CD4-positive, CD25-positive, alpha-beta regulatory T cell (primary cell): ENCODE measurements at regions not wholly inside any gene's neighbourhood (a gene's known extent, or its start where the extent isn't known, plus 50 kb on each side); places are given as distances from the start of the nearest gene placed in this dataset.
A peak's percentile ranks its signal among the peaks of the same experiment; 100 is the strongest.
"Not testable (repeated sequence)": the region's sequence is repeated elsewhere in the genome, so short reads cannot be mapped to it uniquely, and the experiment has no call there.

Experiments
- ATAC-seq, 2 donors: fragments of 150-1000 bp; cut with Tn5 transposase; one replicate each; pipeline ENCODE4 v1.10.0; 2021; ENCODE audit warnings: low read depth in 2 of 2, moderate number of reproducible peaks in 2 of 2, moderate library complexity in 1 of 2
- DNase-seq, 3 donors: peaks; one replicate each; pipeline versions ENCODE4 v3.0.0 to v3.0.0-alpha.2; 2012 to 2022; ENCODE audit warnings: mixed read lengths in 1 of 3
- H3K27ac ChIP-seq: one replicate; pipeline ENCODE4 v1.7.0; 2013; ENCODE audit warnings: mild to moderate bottlenecking, low read length; ENCODE audit not compliant: insufficient read depth, poor library complexity, severe bottlenecking
- H3K27me3 ChIP-seq: one replicate; pipeline ENCODE4 v1.7.0; 2013; ENCODE audit warnings: low read length; ENCODE audit not compliant: control insufficient read depth, insufficient read depth
- H3K36me3 ChIP-seq: one replicate; pipeline ENCODE4 v1.7.0; 2013; ENCODE audit warnings: mild to moderate bottlenecking, low read length, moderate library complexity; ENCODE audit not compliant: control insufficient read depth, insufficient read depth
- H3K4me1 ChIP-seq: 2 replicates; pipeline ENCODE4 v1.7.0; 2013; ENCODE audit warnings: mild to moderate bottlenecking, low read length; ENCODE audit not compliant: insufficient read depth, control insufficient read depth, poor library complexity, severe bottlenecking
- H3K4me3 ChIP-seq: one replicate; pipeline ENCODE4 v1.7.0; 2013; ENCODE audit warnings: low read depth, mild to moderate bottlenecking, low read length, moderate library complexity
- H3K9me3 ChIP-seq, 2 experiments: 1 replicate in 1 of 2; 2 replicates in 1 of 2; pipeline ENCODE4 v1.7.0; 2013; ENCODE audit warnings: low read length in 2 of 2, mild to moderate bottlenecking in 1 of 2, moderate library complexity in 1 of 2; ENCODE audit not compliant: control insufficient read depth in 2 of 2
- H3K27ac Mint-ChIP-seq, 3 donors: one replicate each; pipeline ENCODE4 v1.8.0; 2020 to 2022; ENCODE audit warnings: mild to moderate bottlenecking in 3 of 3, mixed read lengths in 3 of 3, moderate library complexity in 2 of 3
- H3K27me3 Mint-ChIP-seq: one replicate; pipeline ENCODE4 v1.8.0; 2022; ENCODE audit warnings: mild to moderate bottlenecking, mixed read lengths
- H3K36me3 Mint-ChIP-seq: one replicate; pipeline ENCODE4 v1.8.0; 2020; ENCODE audit warnings: mixed read lengths
- H3K4me1 Mint-ChIP-seq, 4 donors: one replicate each; pipeline ENCODE4 v1.8.0; 2020 to 2022; ENCODE audit warnings: mixed read lengths in 4 of 4, mild to moderate bottlenecking in 1 of 4
- H3K4me3 Mint-ChIP-seq, 4 donors: one replicate each; pipeline ENCODE4 v1.8.0; 2020 to 2022; ENCODE audit warnings: mild to moderate bottlenecking in 4 of 4, mixed read lengths in 4 of 4, moderate library complexity in 3 of 4
- H3K9me3 Mint-ChIP-seq, 7 donors: one replicate each; pipeline ENCODE4 v1.8.0; 2020 to 2022; ENCODE audit warnings: mixed read lengths in 7 of 7, mild to moderate bottlenecking in 3 of 7, moderate library complexity in 2 of 7

GRCh38 chr18:60188958-60189357, 183.6 kb downstream of the MC4R start:
- Mint-ChIP-seq H3K4me1 (no peaks in the 10 kb centered on the region), H3K27ac (no peak overlapping the region), H3K36me3 (no peaks in the 10 kb centered on the region), H3K27me3 (no peaks in the 10 kb centered on the region), H3K9me3 (peaks cover 0 to 1% (median 0%) of the 10 kb centered on the region in 7 donors), H3K4me3 (no peak overlapping the region)
- no peaks in the 10 kb centered on the region for H3K27me3 ChIP-seq
- H3K36me3 ChIP-seq, result no peaks in the 10 kb centered on the region
- H3K4me3 ChIP-seq, result no peak overlapping the region
- ATAC-seq (no peak), DNase-seq (no peak)
- H3K9me3 ChIP-seq, result no peaks in the 10 kb centered on the region
- no peak overlapping the region for H3K27ac ChIP-seq
- no peaks in the 10 kb centered on the region for H3K4me1 ChIP-seq

GRCh38 chr18:60182223-60182622, 190.4 kb downstream of the MC4R start:
- Mint-ChIP-seq H3K27ac (no peak overlapping the region), H3K36me3 (no peaks in the 10 kb centered on the region), H3K4me3 (no peak overlapping the region), H3K9me3 (peaks cover 0 to 3% (median 0%) of the 10 kb centered on the region in 7 donors), H3K27me3 (no peaks in the 10 kb centered on the region), H3K4me1 (no peaks in the 10 kb centered on the region)
- H3K4me3 ChIP-seq, result no peak overlapping the region
- H3K9me3 ChIP-seq, result no peaks in the 10 kb centered on the region
- no peak for ATAC-seq
- H3K27me3 ChIP-seq, result peaks cover 3% of the 10 kb centered on the region
- DNase-seq, result no peak
- H3K27ac ChIP-seq, result no peak overlapping the region
- no peaks in the 10 kb centered on the region for H3K4me1 ChIP-seq
- H3K36me3 ChIP-seq, result no peaks in the 10 kb centered on the region

- Histone ChIP-seq H3K4me3 (no peak overlapping the region), H3K4me1 (no peaks in the 10 kb centered on the region), H3K27me3 (peaks cover 3% of the 10 kb centered on the region), H3K36me3 (no peaks in the 10 kb centered on the region), H3K27ac (no peak overlapping the region), H3K9me3 (no peaks in the 10 kb centered on the region)
- Mint-ChIP-seq H3K4me1 (no peaks in the 10 kb centered on the region), H3K4me3 (no peak overlapping the region), H3K9me3 (peaks cover 0 to 3% (median 0%) of the 10 kb centered on the region in 7 donors), H3K27ac (no peak overlapping the region), H3K27me3 (no peaks in the 10 kb centered on the region), H3K36me3 (no peaks in the 10 kb centered on the region)
- no peak for ATAC-seq
- DNase-seq, result no peak
Observed at GRCh38 chr18:60180671-60181070, 191.9 kb downstream of the MC4R start.

GRCh38 chr18:60178224-60178623, 194.4 kb downstream of the MC4R start:
- not testable (repeated sequence) for H3K36me3 Mint-ChIP-seq, ATAC-seq, DNase-seq, H3K27me3 ChIP-seq, H3K4me3 Mint-ChIP-seq, H3K27ac ChIP-seq, H3K36me3 ChIP-seq, H3K9me3 Mint-ChIP-seq, H3K27me3 Mint-ChIP-seq, H3K4me3 ChIP-seq, H3K9me3 ChIP-seq, H3K4me1 Mint-ChIP-seq, H3K4me1 ChIP-seq
- peak overlapping the region in 1 of 3 donors; percentile 9 for H3K27ac Mint-ChIP-seq

GRCh38 chr18:60176259-60176658, 196.3 kb downstream of the MC4R start:
- no peaks in the 10 kb centered on the region for H3K27me3 Mint-ChIP-seq
- no peak overlapping the region for H3K27ac Mint-ChIP-seq
- ATAC-seq (no peak), DNase-seq (no peak)
- H3K4me1 Mint-ChIP-seq, result no peaks in the 10 kb centered on the region
- Histone ChIP-seq H3K4me1 (no peaks in the 10 kb centered on the region), H3K4me3 (no peak overlapping the region), H3K36me3 (no peaks in the 10 kb centered on the region), H3K27ac (no peak overlapping the region), H3K9me3 (no peaks in the 10 kb centered on the region), H3K27me3 (no peaks in the 10 kb centered on the region)
- H3K36me3 Mint-ChIP-seq, result no peaks in the 10 kb centered on the region
- peaks cover 0 to 3% (median 0%) of the 10 kb centered on the region in 7 donors for H3K9me3 Mint-ChIP-seq
- no peak overlapping the region for H3K4me3 Mint-ChIP-seq

- Histone ChIP-seq H3K27ac (no peak overlapping the region), H3K27me3 (no peaks in the 10 kb centered on the region), H3K4me1 (no peaks in the 10 kb centered on the region), H3K4me3 (no peak overlapping the region), H3K9me3 (no peaks in the 10 kb centered on the region), H3K36me3 (no peaks in the 10 kb centered on the region)
- ATAC-seq (no peak), DNase-seq (no peak)
- no peaks in the 10 kb centered on the region for H3K27me3 Mint-ChIP-seq
- H3K4me3 Mint-ChIP-seq, result no peak overlapping the region
- H3K36me3 Mint-ChIP-seq, result no peaks in the 10 kb centered on the region
- H3K27ac Mint-ChIP-seq, result no peak overlapping the region
- peaks cover 0 to 3% (median 0%) of the 10 kb centered on the region in 7 donors for H3K9me3 Mint-ChIP-seq
- no peaks in the 10 kb centered on the region for H3K4me1 Mint-ChIP-seq
Observed at GRCh38 chr18:60174832-60175231, 197.7 kb downstream of the MC4R start.

DNA sequence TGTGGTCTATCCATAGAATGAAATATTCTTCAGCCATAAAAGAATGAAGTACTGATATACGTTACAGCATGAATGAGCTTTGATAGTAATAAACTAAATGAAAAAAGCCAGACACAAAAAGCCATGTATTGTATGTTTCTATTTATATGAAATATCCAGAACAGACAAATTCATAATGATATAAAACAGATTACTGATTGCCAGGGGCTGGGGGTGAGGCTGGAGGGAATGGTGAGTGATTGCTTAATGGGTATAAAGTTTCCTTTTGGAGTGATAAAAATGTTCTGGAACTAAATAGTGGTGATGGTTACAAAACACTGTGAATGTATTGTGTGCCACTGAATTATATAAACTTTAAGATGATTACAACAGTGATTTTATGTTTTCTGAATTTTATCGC, 200.5 kb downstream of the MC4R start:
- Histone ChIP-seq H3K4me3 (no peak overlapping the region), H3K9me3 (no peaks in the 10 kb centered on the region), H3K27ac (no peak overlapping the region), H3K27me3 (no peaks in the 10 kb centered on the region), H3K4me1 (no peaks in the 10 kb centered on the region), H3K36me3 (no peaks in the 10 kb centered on the region)
- Mint-ChIP-seq H3K36me3 (no peaks in the 10 kb centered on the region), H3K4me3 (no peak overlapping the region), H3K9me3 (peaks cover 0 to 1% (median 0%) of the 10 kb centered on the region in 7 donors), H3K4me1 (no peaks in the 10 kb centered on the region), H3K27me3 (no peaks in the 10 kb centered on the region), H3K27ac (no peak overlapping the region)
- ATAC-seq, result no peak
- DNase-seq, result no peak

- DNase-seq (no peak), ATAC-seq (no peak)
- H3K9me3 Mint-ChIP-seq, result peaks cover 0 to 2% (median 0%) of the 10 kb centered on the region in 7 donors
- H3K36me3 Mint-ChIP-seq, result no peaks in the 10 kb centered on the region
- no peaks in the 10 kb centered on the region for H3K27me3 Mint-ChIP-seq
- Histone ChIP-seq H3K4me3 (no peak overlapping the region), H3K27me3 (no peaks in the 10 kb centered on the region), H3K36me3 (no peaks in the 10 kb centered on the region), H3K27ac (no peak overlapping the region), H3K4me1 (no peaks in the 10 kb centered on the region), H3K9me3 (no peaks in the 10 kb centered on the region)
- H3K4me1 Mint-ChIP-seq, result no peaks in the 10 kb centered on the region
- no peak overlapping the region for H3K27ac Mint-ChIP-seq
- H3K4me3 Mint-ChIP-seq, result no peak overlapping the region
Observed at GRCh38 chr18:60163622-60164021, 209.0 kb downstream of the MC4R start.
